ENCODE measurements at regions not wholly inside any gene's neighbourhood (a gene's known extent, or its start where the extent isn't known, plus 50 kb on each side); places are given as distances from the start of the nearest gene placed in this dataset.
"Not testable (repeated sequence)": the region's sequence is repeated elsewhere in the genome, so short reads cannot be mapped to it uniquely, and the experiment has no call there.

DNA sequence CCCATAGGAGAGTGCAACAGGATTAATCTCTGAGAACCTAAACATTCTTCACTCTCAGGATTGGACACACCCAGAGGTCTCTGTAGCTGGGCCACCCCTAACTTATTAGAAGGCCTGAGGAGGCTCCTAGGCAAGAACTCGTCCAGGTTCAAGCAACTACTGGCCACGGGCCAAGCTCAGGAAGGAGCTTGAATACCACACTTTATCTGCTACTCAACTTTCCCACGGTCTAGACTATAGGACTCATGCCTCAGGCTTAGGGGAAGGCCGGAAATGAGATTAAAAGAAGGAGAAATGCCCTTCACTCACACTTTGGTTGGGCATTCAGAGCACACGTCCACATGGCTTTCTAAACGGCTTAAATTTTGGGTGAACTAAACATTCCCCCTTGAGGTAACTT is 142.8 kb upstream of the PHYHIPL start:
- peaks cover 0 to 4% (median 0%) of the 10 kb centered on the region in 12 donors for H3K9me3 ChIP-seq
- no peaks in the 10 kb centered on the region for H3K27me3 ChIP-seq
- DNase-seq (no peak), ATAC-seq (no peak)
- WGBS, 4 donors: 46 to 53% (median 46%) methylated on average over 6 of the region's 6 CpGs
- H3K4me3 ChIP-seq: no peak overlapping the region
- peaks cover 0 to 8% (median 0%) of the 10 kb centered on the region in 12 donors for H3K4me1 ChIP-seq
- H3K27ac ChIP-seq: no peak overlapping the region
- intact Hi-C loops (cut with DNase I): no loop called here
- TF ChIP-seq CTCF (IDR thresholded peaks at IDR 0.05): no peak
- TF ChIP-seq POLR2A (IDR thresholded peaks at IDR 0.05): no peak
- no peaks in the 10 kb centered on the region for H3K36me3 ChIP-seq

GRCh38 chr10:59036311-59037017 is 140.0 kb upstream of the PHYHIPL start:
- ATAC-seq: peak in 3 of 4 donors; percentile 48 to 78 (median 53)
- H3K4me1 ChIP-seq: peaks cover 0 to 8% (median 0%) of the 10 kb centered on the region in 12 donors
- no peak overlapping the region for H3K4me3 ChIP-seq
- DNase-seq: no peak
- intact Hi-C loops (cut with DNase I): no loop called here
- no peaks in the 10 kb centered on the region for H3K27me3 ChIP-seq
- 72 to 82% (median 75%) methylated on average over 3 of the region's 3 CpGs for WGBS, 4 donors
- TF ChIP-seq POLR2A (IDR thresholded peaks at IDR 0.05): no peak
- peaks cover 0 to 4% (median 0%) of the 10 kb centered on the region in 12 donors for H3K9me3 ChIP-seq
- no peaks in the 10 kb centered on the region for H3K36me3 ChIP-seq
- H3K27ac ChIP-seq: no peak overlapping the region

- Histone ChIP-seq H3K27me3 (no peaks in the 10 kb centered on the region), H3K4me3 (no peak overlapping the region), H3K4me1 (peaks cover 0 to 8% (median 0%) of the 10 kb centered on the region in 12 donors), H3K36me3 (no peaks in the 10 kb centered on the region), H3K27ac (no peak overlapping the region), H3K9me3 (peaks cover 0 to 4% (median 0%) of the 10 kb centered on the region in 12 donors)
- ATAC-seq (no peak), DNase-seq (no peak)
- TF ChIP-seq CTCF (IDR thresholded peaks at IDR 0.05) (no peak), POLR2A (IDR thresholded peaks at IDR 0.05) (no peak)
- 80 to 86% (median 82%) methylated on average over 2 of the region's 2 CpGs for WGBS, 4 donors
- intact Hi-C loops (cut with DNase I): no loop called here
These were observed 139.4 kb upstream of the PHYHIPL start for GRCh38 chr10:59037018-59037389.

DNA sequence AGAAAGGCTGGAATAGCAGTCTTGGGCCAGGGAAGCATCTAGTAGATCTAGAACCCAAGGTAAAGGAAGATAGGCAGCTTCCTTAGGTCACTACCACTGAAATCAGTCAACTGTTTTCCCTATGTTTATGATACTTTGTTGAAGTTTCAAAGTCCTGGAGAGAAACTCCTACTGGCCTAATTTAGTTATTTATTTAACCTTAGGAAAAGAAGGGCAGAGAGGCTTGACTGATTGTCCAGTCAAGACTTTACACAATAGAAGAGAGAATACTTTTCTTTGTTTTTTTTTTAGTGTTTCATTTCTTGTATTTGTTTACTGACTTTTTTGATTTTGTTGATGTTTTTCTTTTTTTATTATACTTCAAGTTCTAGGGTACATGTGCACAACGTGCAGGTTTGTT is 138.9 kb upstream of the PHYHIPL start:
- intact Hi-C loops (cut with DNase I): no loop called here
- Histone ChIP-seq H3K27ac (no peak overlapping the region), H3K4me1 (peaks cover 0 to 8% (median 0%) of the 10 kb centered on the region in 12 donors), H3K27me3 (no peaks in the 10 kb centered on the region), H3K9me3 (peaks cover 0 to 4% (median 0%) of the 10 kb centered on the region in 12 donors), H3K36me3 (no peaks in the 10 kb centered on the region), H3K4me3 (no peak overlapping the region)
- no peak for ATAC-seq
- WGBS, 4 donors: 86 to 100% (median 99%) methylated on average over 1 of the region's 1 CpG
- no peak for TF ChIP-seq CTCF (IDR thresholded peaks at IDR 0.05)
- TF ChIP-seq POLR2A (IDR thresholded peaks at IDR 0.05): no peak
- no peak for DNase-seq

DNA sequence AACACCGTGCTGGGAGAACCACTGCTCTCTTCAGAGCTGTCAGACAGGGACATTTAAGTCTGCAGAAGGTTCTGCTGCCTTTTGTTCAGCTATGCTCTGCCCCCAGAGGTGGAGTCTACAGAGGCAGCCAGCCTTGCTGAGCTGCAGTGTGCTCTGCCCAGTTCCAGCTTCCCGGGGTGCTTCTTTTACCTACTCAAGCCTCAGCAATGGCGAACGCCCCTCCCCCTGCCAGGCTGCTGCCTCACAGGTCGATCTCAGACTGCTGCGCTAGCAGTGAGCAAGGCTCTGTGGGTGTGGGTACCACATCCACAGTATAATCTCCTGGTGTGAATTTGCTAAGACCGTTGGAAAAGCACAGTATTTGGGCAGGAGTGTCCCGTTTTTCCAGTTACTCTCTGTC is 133.1 kb upstream of the PHYHIPL start:
- H3K36me3 ChIP-seq; ATAC-seq; DNase-seq; H3K9me3 ChIP-seq; H3K27me3 ChIP-seq; H3K27ac ChIP-seq; H3K4me3 ChIP-seq; H3K4me1 ChIP-seq; intact Hi-C loops (cut with DNase I): not testable (repeated sequence)
- 57 to 66% (median 63%) methylated on average over 8 of the region's 8 CpGs for WGBS, 4 donors

Measured in heart left ventricle (tissue), 16 donors.